ENCODE measurements at regions not wholly inside any gene's neighbourhood (a gene's known extent, or its start where the extent isn't known, plus 50 kb on each side); places are given as distances from the start of the nearest gene placed in this dataset.

DNA sequence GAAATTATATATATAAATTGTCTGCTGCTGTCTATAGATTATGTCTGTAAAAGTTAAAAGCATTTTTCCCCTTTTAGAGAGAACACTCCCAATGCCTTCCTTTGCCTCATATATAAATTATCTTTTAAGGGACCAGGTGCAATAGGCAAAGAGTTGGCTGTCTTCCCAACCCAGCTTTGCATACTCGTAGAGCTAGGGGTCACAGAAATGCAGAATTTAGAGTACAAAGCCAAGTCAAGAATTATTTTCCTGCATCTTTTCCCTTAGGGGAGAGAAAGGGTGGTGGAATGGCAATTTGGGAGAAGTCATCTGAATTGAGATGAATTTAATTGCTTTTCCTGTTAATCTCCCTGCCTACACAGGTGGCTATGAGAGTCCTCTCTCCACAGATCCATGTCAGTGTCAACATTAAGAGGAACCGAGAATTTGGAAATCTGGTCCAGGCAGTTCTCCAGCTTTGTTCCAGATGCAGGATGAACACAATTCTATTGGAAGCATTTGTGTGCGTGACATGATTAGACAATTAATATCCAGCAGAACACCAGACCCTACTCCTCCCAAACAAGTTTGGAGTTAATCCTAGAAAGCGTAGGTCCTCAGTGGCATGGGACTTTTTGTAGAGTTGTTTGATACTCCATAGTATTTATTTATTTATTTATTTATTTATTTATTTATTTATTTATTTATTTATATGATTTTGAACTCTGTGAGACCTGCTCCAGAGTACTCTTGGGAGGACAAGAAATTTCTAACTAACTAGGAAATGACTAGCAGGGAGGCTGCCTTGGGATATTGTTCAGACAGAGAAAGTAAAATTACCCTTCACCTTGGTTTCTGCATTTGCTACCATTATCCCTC lies 80.3 kb upstream of the SKAP2 start:
- TF ChIP-seq POLR2A (IDR thresholded peaks at IDR 0.05), result no peak
- TF ChIP-seq, protein P1, sequence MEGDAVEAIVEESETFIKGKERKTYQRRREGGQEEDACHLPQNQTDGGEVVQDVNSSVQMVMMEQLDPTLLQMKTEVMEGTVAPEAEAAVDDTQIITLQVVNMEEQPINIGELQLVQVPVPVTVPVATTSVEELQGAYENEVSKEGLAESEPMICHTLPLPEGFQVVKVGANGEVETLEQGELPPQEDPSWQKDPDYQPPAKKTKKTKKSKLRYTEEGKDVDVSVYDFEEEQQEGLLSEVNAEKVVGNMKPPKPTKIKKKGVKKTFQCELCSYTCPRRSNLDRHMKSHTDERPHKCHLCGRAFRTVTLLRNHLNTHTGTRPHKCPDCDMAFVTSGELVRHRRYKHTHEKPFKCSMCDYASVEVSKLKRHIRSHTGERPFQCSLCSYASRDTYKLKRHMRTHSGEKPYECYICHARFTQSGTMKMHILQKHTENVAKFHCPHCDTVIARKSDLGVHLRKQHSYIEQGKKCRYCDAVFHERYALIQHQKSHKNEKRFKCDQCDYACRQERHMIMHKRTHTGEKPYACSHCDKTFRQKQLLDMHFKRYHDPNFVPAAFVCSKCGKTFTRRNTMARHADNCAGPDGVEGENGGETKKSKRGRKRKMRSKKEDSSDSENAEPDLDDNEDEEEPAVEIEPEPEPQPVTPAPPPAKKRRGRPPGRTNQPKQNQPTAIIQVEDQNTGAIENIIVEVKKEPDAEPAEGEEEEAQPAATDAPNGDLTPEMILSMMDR (IDR thresholded peaks at IDR 0.05), result no peak
